Endothelial cell of umbilical vein (primary cell): ENCODE measurements at regions not wholly inside any gene's neighbourhood (a gene's known extent, or its start where the extent isn't known, plus 50 kb on each side); places are given as distances from the start of the nearest gene placed in this dataset.

Source experiments
- BruUV-seq: library from RNA; stranded (reverse); fragments of 400-500 nt; replicated peaks from 2 replicates; lab custom pipeline; 2021; lab: Mats Ljungman, UMichigan
- CTCF ChIA-PET: fragments of 300-600, 350-600 bp; sonication (Branson Sonifier 250); formaldehyde crosslinking; loops from one replicate; lab custom pipeline; 2021; ENCODE audit warnings: antibody characterized with exemption, inconsistent platforms; lab: Charles Lee
- POLR2A ChIA-PET: fragments of 300-600, 350-600 bp; sonication (Branson Sonifier 250); formaldehyde crosslinking; loops from one replicate; lab custom pipeline; 2021; ENCODE audit warnings: antibody characterized with exemption, inconsistent platforms; lab: Charles Lee
- DNase-seq: peaks from one replicate; pipeline ENCODE4 v3.0.0-alpha.2; 2011; ENCODE audit warnings: low read depth, low spot score
- FAIRE-seq: peaks from 2 replicates; lab custom pipeline; 2011; peaks lifted over from hg19 to GRCh38; lab: Jason Lieb, UNC
- H2AFZ ChIP-seq: 2 replicates; pipeline ENCODE4 v1.6.0; 2012; ENCODE audit warnings: low read depth, low read length, control low read depth, inconsistent platforms
- H3K27ac ChIP-seq: 2 replicates; pipeline ENCODE4 v1.5.1; 2011; ENCODE audit warnings: low read depth, mild to moderate bottlenecking, control low read depth, low read length, moderate library complexity; ENCODE audit not compliant: insufficient read depth
- H3K27me3 ChIP-seq, 2 experiments: 2 replicates each; pipeline versions ENCODE4 v1.6.0 to v1.6.1; 2011; ENCODE audit warnings: low read length in 2 of 2, mixed read lengths in 1 of 2; ENCODE audit not compliant: control insufficient read depth in 2 of 2, insufficient read depth in 2 of 2
- H3K36me3 ChIP-seq, 2 experiments: 2 replicates in 1 of 2; 3 replicates in 1 of 2; pipeline ENCODE4 v1.5.1; 2011; ENCODE audit warnings: low read length in 2 of 2, mild to moderate bottlenecking in 1 of 2, moderate library complexity in 1 of 2; ENCODE audit not compliant: control insufficient read depth in 2 of 2, insufficient read depth in 2 of 2; ENCODE audit errors: extremely low read depth in 1 of 2
- H3K4me1 ChIP-seq: 3 replicates; pipeline ENCODE4 v1.5.1; 2011; ENCODE audit warnings: mild to moderate bottlenecking, low read length; ENCODE audit not compliant: control insufficient read depth, insufficient read depth; ENCODE audit errors: extremely low read depth
- H3K4me2 ChIP-seq: 2 replicates; pipeline ENCODE4 v1.6.1; 2011; ENCODE audit warnings: low read length, control low read depth, mixed read lengths; ENCODE audit not compliant: insufficient read depth
- H3K4me3 ChIP-seq, 3 experiments: fragments of 200-600 bp in 1 of 3; sonication (generic), shearing (Covaris generic) in 1 of 3; replicated peaks in 1 of 3; 2 replicates each; pipeline ENCODE4 v1.5.1; 2011 to 2016; ENCODE audit warnings: control low read depth in 3 of 3, low read length in 3 of 3, mild to moderate bottlenecking in 2 of 3, inconsistent platforms in 1 of 3, low read depth in 1 of 3, moderate library complexity in 1 of 3; ENCODE audit not compliant: insufficient read depth in 1 of 3
- H3K79me2 ChIP-seq: 2 replicates; pipeline ENCODE4 v1.6.0; 2012; ENCODE audit warnings: low read length, inconsistent platforms; ENCODE audit not compliant: control insufficient read depth, insufficient read depth
- H3K9ac ChIP-seq: replicated peaks from 2 replicates; pipeline ENCODE3; 2011; ENCODE audit warnings: low read length, control low read depth; ENCODE audit not compliant: insufficient read depth; ENCODE audit errors: extremely low read depth
- H3K9me1 ChIP-seq: replicated peaks from 3 replicates; pipeline ENCODE4 v1.6.0; 2011; ENCODE audit warnings: mild to moderate bottlenecking, low read length; ENCODE audit not compliant: control insufficient read depth, insufficient read depth; ENCODE audit errors: extremely low read depth
- H3K9me3 ChIP-seq: replicated peaks from 2 replicates; pipeline ENCODE4 v1.5.1; 2012; ENCODE audit warnings: low read length, inconsistent platforms; ENCODE audit not compliant: control insufficient read depth, insufficient read depth
- H4K20me1 ChIP-seq: replicated peaks from 2 replicates; pipeline ENCODE3; 2011; ENCODE audit warnings: mild to moderate bottlenecking, low read length; ENCODE audit not compliant: control insufficient read depth, insufficient read depth; ENCODE audit errors: extremely low read depth
- CTCF ChIP-seq, 2 donors: IDR thresholded peaks; 1 replicate in 1 of 2; 2 replicates in 1 of 2; pipeline ENCODE4 v1.5.1; 2011; ENCODE audit warnings: low read length in 2 of 2, mild to moderate bottlenecking in 2 of 2, moderate library complexity in 2 of 2, control low read depth in 1 of 2, inconsistent platforms in 1 of 2, low read depth in 1 of 2; ENCODE audit not compliant: insufficient read depth in 1 of 2; ENCODE audit errors: extremely low read depth in 1 of 2
- EZH2 ChIP-seq: IDR thresholded peaks from 2 replicates; pipeline ENCODE4 v1.6.1; 2012; ENCODE audit warnings: borderline replicate concordance, low read depth, mild to moderate bottlenecking, moderate library complexity, low read length, inconsistent platforms; ENCODE audit not compliant: severe bottlenecking
- FOS ChIP-seq: IDR thresholded peaks from 2 replicates; pipeline ENCODE4 v1.6.1; 2011; ENCODE audit warnings: mild to moderate bottlenecking, low read length, moderate library complexity, borderline replicate concordance; ENCODE audit not compliant: insufficient read depth
- GATA2 ChIP-seq: IDR thresholded peaks from 2 replicates; pipeline ENCODE4 v1.7.0; 2011; ENCODE audit warnings: low read depth, mild to moderate bottlenecking, moderate library complexity, mixed read lengths, low read length; ENCODE audit not compliant: insufficient read length, insufficient read depth
- JUN ChIP-seq: IDR thresholded peaks from 2 replicates; pipeline ENCODE4 v1.6.1; 2011; ENCODE audit warnings: borderline replicate concordance, low read depth; ENCODE audit not compliant: insufficient read length, insufficient read depth
- MAX ChIP-seq: IDR thresholded peaks from 2 replicates; pipeline ENCODE4 v1.6.1; 2011; ENCODE audit not compliant: insufficient read depth, insufficient read length
- MYC ChIP-seq: IDR thresholded peaks from one replicate; pipeline ENCODE4 v1.6.1; 2011; ENCODE audit warnings: mild to moderate bottlenecking, low read depth, low read length
- POLR2A ChIP-seq: IDR thresholded peaks from 2 replicates; pipeline ENCODE4 v1.6.1; 2012; ENCODE audit warnings: low read depth, mild to moderate bottlenecking, control low read depth, low read length
- POLR2AphosphoS5 ChIP-seq: IDR thresholded peaks from 2 replicates; pipeline ENCODE4 v1.6.1; 2012; ENCODE audit warnings: low read depth, mild to moderate bottlenecking, control low read depth, low read length, moderate library complexity; ENCODE audit not compliant: insufficient read depth
- dilution Hi-C: fragments of 300-500 bp; cut with MboI; formaldehyde crosslinking; loops from one replicate; pipeline ENCODE4 v1.15.0; 2019; ENCODE audit warnings: low sequenced_read_pairs; ENCODE audit not compliant: extremely low pct_ligation_motif_present
- intact Hi-C: fragments of 100-400 bp; cut with micrococcal nuclease; formaldehyde crosslinking; loops from one replicate; pipeline ENCODE4 v1.10.0; 2022

GRCh38 chr1:56196839-56197238, 382.5 kb downstream of the PLPP3 start:
- POLR2A ChIA-PET = no interaction called here
- dilution Hi-C loops (no loop called here), intact Hi-C loops (no loop called here)
- no peaks in the 10 kb centered on the region for H3K9me1 ChIP-seq
- H3K4me1 ChIP-seq = no peaks in the 10 kb centered on the region
- H3K9ac ChIP-seq = no peak overlapping the region
- no peak for TF ChIP-seq POLR2AphosphoS5
- TF ChIP-seq GATA2 = no peak
- no peak for TF ChIP-seq JUN
- no peak for TF ChIP-seq MYC
- TF ChIP-seq CTCF (IDR thresholded peaks at IDR 0.05; ENCODE audit: extremely low read depth in 1 of 2, insufficient read depth in 1 of 2, low read depth in 1 of 2, low read length in 2 of 2) = no peak
- no peak for TF ChIP-seq FOS
- no peak for TF ChIP-seq MAX
- TF ChIP-seq POLR2A = no peak
- no peak for TF ChIP-seq EZH2
- no peak overlapping the region for H3K4me2 ChIP-seq
- H2AFZ ChIP-seq = no peak overlapping the region
- BruUV-seq = no TSS peak
- no peaks in the 10 kb centered on the region for H3K79me2 ChIP-seq
- H3K4me3 ChIP-seq = no peak overlapping the region
- no peak overlapping the region for H3K27ac ChIP-seq
- CTCF ChIA-PET = no interaction called here
- no peaks in the 10 kb centered on the region for H3K27me3 ChIP-seq
- no peaks in the 10 kb centered on the region for H4K20me1 ChIP-seq
- DNase-seq (peak; percentile 64), FAIRE-seq (no peak)
- no peaks in the 10 kb centered on the region for H3K36me3 ChIP-seq
- no peaks in the 10 kb centered on the region for H3K9me3 ChIP-seq
